Central memory CD8-positive, alpha-beta T cell (primary cell): ENCODE measurements at regions not wholly inside any gene's neighbourhood (a gene's known extent, or its start where the extent isn't known, plus 50 kb on each side); places are given as distances from the start of the nearest gene placed in this dataset.

ENCODE experiments used
- ATAC-seq: fragments of 150-1000 bp; cut with Tn5 transposase; replicated peaks from 2 replicates; pipeline ENCODE4 v1.10.0; 2022; ENCODE audit warnings: mild to moderate bottlenecking, moderate FRiP score, moderate number of reproducible peaks; ENCODE audit not compliant: poor library complexity, severe bottlenecking; ENCODE audit errors: extremely low read depth
- DNase-seq, 2 donors: peaks; one replicate each; pipeline ENCODE4 v3.0.0; 2021; ENCODE audit warnings: low spot score in 2 of 2
- H3K27ac Mint-ChIP-seq: one replicate; pipeline ENCODE4 v1.8.0; 2022; ENCODE audit warnings: low read depth, mild to moderate bottlenecking, moderate library complexity, mixed read lengths
- H3K27me3 Mint-ChIP-seq: one replicate; pipeline ENCODE4 v1.8.0; 2022; ENCODE audit warnings: mixed read lengths
- H3K36me3 Mint-ChIP-seq: one replicate; pipeline ENCODE4 v1.8.0; 2022; ENCODE audit warnings: mild to moderate bottlenecking, moderate library complexity, mixed read lengths; ENCODE audit not compliant: insufficient read depth
- H3K4me1 Mint-ChIP-seq: one replicate; pipeline ENCODE4 v1.8.0; 2022; ENCODE audit warnings: mixed read lengths
- H3K4me3 Mint-ChIP-seq: one replicate; pipeline ENCODE4 v1.8.0; 2022; ENCODE audit warnings: mild to moderate bottlenecking, moderate library complexity, mixed read lengths
- H3K9me3 Mint-ChIP-seq: one replicate; pipeline ENCODE4 v1.8.0; 2022; ENCODE audit warnings: mixed read lengths

- Mint-ChIP-seq H3K4me1 (peaks cover 21% of the 10 kb centered on the region), H3K27ac (no peak overlapping the region), H3K4me3 (no peak overlapping the region), H3K9me3 (no peaks in the 10 kb centered on the region), H3K36me3 (no peaks in the 10 kb centered on the region), H3K27me3 (no peaks in the 10 kb centered on the region)
- DNase-seq: no peak
- no peak for ATAC-seq
These were observed 69.2 kb downstream of the PLEKHG1 start for GRCh38 chr6:150668900-150669302.

DNA sequence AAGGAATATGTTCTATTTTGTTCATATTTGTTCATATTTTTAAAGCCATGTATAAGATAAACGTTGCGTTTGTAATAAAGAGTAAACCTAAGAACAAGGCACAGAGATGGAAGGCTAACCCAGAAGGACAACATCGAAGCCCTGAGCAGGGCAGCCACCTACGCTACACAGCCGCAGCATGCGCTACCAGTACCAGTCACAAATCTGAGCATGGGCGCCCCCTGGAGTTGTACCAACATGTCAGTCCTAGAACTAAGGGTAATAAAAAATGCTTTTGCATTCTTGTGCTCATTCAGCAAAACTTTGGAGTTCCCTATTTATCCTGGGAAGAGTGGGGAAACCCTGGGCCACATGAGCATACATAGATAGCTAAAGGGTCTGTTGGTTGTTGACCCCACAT lies 70.6 kb downstream of the PLEKHG1 start:
- DNase-seq (no peak), ATAC-seq (no peak)
- no peaks in the 10 kb centered on the region for H3K27me3 Mint-ChIP-seq
- H3K4me1 Mint-ChIP-seq: peaks cover 19% of the 10 kb centered on the region
- no peak overlapping the region for H3K4me3 Mint-ChIP-seq
- H3K36me3 Mint-ChIP-seq: no peaks in the 10 kb centered on the region
- no peaks in the 10 kb centered on the region for H3K9me3 Mint-ChIP-seq
- H3K27ac Mint-ChIP-seq: no peak overlapping the region

DNA sequence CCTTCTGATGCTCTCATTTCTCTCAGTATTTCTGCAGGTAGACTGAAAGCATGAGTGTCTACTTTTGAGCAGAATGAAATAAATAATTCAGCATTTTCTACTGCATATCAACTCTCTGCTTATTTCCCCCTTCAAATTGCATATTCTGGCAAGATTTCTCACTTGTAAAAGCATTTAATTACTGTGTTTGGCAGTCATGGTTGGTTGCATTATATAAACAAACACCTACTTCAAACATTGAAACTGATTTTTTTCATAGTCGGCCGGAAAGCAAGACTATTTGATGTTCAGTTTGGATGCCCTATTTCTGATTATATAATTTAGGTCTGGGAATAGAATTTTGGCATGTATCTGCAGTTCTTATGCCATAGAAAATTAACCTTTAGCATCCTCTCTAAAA lies 73.1 kb downstream of the PLEKHG1 start:
- DNase-seq (no peak), ATAC-seq (no peak)
- Mint-ChIP-seq H3K27me3 (no peaks in the 10 kb centered on the region), H3K4me3 (no peak overlapping the region), H3K9me3 (no peaks in the 10 kb centered on the region), H3K4me1 (peaks cover 6% of the 10 kb centered on the region), H3K27ac (no peak overlapping the region), H3K36me3 (peaks cover 2% of the 10 kb centered on the region)

DNA sequence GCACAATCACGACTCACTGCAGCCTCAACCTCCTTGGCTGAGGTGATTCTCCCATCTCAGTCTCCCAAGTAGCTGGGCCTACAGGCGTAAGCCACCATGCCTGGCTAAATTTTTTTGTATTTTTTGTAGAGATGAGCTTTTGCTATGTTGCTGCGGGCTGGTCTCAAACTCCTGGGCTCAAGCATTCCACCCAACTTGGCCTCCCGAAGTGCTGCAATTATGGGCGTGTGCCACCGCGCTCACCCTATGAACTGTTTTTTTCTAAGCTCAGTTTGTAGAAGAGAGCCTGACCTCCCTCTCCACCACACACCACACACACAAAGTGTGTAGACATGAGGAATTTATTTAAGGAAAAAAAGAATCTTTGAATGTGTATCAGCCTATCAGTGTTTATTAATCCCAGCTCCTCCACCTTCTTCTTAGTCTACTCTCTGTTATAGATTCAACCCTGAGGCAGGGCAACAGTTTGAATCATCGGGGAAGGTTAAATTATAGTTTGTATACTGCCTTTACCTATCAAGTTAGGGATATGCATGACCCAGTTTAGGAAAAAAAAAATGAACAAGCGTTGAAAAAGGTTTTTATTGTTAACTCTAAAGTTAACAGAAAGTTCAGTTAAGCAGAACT lies 74.1 kb downstream of the PLEKHG1 start:
- Mint-ChIP-seq H3K4me1 (no peaks in the 10 kb centered on the region), H3K36me3 (peaks cover 2% of the 10 kb centered on the region), H3K27me3 (no peaks in the 10 kb centered on the region), H3K4me3 (no peak overlapping the region), H3K9me3 (no peaks in the 10 kb centered on the region), H3K27ac (no peak overlapping the region)
- ATAC-seq (no peak), DNase-seq (no peak)

GRCh38 chr6:150676344-150676743 lies 76.7 kb downstream of the PLEKHG1 start:
- DNase-seq (no peak), ATAC-seq (no peak)
- Mint-ChIP-seq H3K9me3 (no peaks in the 10 kb centered on the region), H3K4me1 (no peaks in the 10 kb centered on the region), H3K27me3 (no peaks in the 10 kb centered on the region), H3K4me3 (no peak overlapping the region), H3K27ac (no peak overlapping the region), H3K36me3 (peaks cover 4% of the 10 kb centered on the region)

DNA sequence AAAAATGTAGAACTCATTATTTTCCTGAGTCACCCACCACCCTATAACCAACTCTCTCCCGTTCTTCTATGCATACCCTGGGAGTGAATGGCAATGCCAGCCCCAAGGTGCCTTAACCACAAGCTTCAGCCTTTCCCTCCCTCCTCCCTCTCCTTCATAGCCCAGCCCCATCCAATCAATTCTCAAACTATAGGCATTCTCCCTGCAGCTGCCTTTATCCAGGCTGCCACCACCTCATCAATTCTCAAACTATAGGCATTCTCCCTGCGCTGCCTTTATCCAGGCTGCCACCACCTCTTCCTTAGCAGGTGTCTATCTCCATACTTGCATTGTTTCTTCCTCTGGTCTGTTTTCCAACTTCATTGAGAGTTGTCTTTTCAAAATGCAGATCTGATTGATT lies 77.1 kb downstream of the PLEKHG1 start:
- H3K4me3 Mint-ChIP-seq: no peak overlapping the region

DNA sequence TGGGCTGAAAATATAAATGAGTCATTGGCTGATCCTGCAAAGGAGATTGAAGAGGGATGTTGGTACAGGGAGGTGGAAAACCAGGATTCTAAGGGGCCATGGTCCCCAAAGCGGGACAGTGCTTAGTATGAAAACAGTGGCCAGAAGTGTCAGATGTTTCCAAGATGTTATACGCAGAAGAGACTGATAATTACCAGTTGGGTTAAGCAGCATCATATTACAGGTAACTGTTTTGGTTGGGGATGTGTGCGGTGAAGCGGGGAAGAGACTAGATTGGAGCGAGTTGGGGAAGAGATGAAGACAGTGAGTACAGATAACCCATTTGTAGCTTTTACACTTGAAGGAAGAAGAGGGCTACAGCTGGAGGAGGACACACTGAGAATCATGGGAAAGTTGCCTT lies 80.8 kb downstream of the PLEKHG1 start:
- Mint-ChIP-seq H3K27ac (no peak overlapping the region), H3K9me3 (no peaks in the 10 kb centered on the region), H3K4me3 (no peak overlapping the region), H3K36me3 (peaks cover 4% of the 10 kb centered on the region), H3K27me3 (no peaks in the 10 kb centered on the region), H3K4me1 (peaks cover 5% of the 10 kb centered on the region)
- no peak for DNase-seq
- ATAC-seq: no peak

More for the DNA sequence above, 77.1 kb downstream of the PLEKHG1 start:
- no peak for ATAC-seq
- Mint-ChIP-seq H3K36me3 (peaks cover 4% of the 10 kb centered on the region), H3K27ac (no peak overlapping the region), H3K9me3 (no peaks in the 10 kb centered on the region), H3K27me3 (no peaks in the 10 kb centered on the region), H3K4me1 (peaks cover 1% of the 10 kb centered on the region)
- DNase-seq: no peak

DNA sequence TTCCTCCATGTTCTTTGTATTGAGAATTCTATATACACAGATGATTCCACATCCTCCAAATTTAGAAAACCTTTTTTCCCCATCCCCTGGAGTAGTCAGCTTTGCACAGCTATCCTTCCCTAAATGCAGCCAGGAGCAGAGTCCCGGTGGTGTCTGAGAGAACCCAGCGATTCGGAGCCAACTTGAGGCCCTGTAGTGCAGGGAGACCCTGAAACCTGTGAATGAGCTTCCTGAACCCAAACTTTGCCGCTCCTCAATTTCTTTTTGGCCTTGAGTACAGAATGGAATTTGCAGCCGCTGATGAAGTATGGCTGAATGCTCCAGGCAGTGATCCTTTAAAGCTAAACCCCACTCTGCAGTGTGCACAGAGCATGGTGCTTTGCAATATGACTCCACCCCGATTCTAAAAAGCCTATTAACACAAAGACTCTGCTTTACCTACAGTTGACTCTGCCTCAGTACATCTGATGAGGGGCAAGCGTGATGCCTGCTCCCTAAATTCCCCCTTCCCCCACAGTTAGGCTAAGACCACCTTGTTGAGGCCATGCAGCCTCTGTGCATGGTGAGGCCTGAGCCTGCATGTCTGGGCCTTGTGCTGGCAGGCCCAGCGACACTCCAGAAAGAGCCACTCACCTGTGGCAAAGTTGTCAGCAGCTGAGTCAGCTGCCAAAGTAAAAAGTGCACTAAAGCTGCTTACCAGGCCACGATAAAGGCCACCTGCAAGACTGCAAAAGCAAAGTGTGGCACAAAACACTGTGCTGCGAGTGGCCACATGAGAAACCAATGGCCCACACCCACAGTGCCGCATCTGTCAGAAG lies 82.1 kb downstream of the PLEKHG1 start:
- DNase-seq (no peak), ATAC-seq (no peak)
- Mint-ChIP-seq H3K27ac (no peak overlapping the region), H3K4me1 (peaks cover 5% of the 10 kb centered on the region), H3K27me3 (no peaks in the 10 kb centered on the region), H3K4me3 (no peak overlapping the region), H3K36me3 (peaks cover 4% of the 10 kb centered on the region), H3K9me3 (no peaks in the 10 kb centered on the region)

DNA sequence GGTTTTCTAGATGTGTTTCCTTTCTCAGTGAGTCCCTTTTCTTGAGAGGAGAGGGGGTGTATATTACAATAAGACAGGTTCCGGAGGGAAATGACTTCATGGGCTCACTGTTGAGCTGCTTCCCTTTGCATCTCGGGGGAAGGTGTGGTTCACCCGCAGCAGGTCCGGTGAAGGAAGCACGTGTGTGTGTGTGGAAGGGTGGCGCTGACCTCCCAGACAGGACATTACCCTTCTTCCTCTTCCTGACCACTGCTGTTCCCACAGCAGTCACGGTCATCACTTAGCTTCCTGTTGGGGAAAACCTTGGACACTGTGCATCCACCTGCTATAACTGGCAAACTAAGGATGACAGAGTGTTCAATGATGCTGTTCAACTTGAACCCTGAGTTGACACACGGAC lies 83.6 kb downstream of the PLEKHG1 start:
- Mint-ChIP-seq H3K4me1 (peaks cover 5% of the 10 kb centered on the region), H3K27ac (no peak overlapping the region), H3K36me3 (peaks cover 2% of the 10 kb centered on the region), H3K4me3 (no peak overlapping the region), H3K9me3 (no peaks in the 10 kb centered on the region), H3K27me3 (no peaks in the 10 kb centered on the region)
- ATAC-seq: no peak
- DNase-seq: no peak

GRCh38 chr6:150684161-150684560 lies 84.5 kb downstream of the PLEKHG1 start:
- no peaks in the 10 kb centered on the region for H3K9me3 Mint-ChIP-seq
- H3K4me1 Mint-ChIP-seq: peaks cover 5% of the 10 kb centered on the region
- H3K27ac Mint-ChIP-seq: no peak overlapping the region
- no peaks in the 10 kb centered on the region for H3K27me3 Mint-ChIP-seq
- no peak for DNase-seq
- H3K36me3 Mint-ChIP-seq: peaks cover 2% of the 10 kb centered on the region
- no peak for ATAC-seq
- H3K4me3 Mint-ChIP-seq: no peak overlapping the region

DNA sequence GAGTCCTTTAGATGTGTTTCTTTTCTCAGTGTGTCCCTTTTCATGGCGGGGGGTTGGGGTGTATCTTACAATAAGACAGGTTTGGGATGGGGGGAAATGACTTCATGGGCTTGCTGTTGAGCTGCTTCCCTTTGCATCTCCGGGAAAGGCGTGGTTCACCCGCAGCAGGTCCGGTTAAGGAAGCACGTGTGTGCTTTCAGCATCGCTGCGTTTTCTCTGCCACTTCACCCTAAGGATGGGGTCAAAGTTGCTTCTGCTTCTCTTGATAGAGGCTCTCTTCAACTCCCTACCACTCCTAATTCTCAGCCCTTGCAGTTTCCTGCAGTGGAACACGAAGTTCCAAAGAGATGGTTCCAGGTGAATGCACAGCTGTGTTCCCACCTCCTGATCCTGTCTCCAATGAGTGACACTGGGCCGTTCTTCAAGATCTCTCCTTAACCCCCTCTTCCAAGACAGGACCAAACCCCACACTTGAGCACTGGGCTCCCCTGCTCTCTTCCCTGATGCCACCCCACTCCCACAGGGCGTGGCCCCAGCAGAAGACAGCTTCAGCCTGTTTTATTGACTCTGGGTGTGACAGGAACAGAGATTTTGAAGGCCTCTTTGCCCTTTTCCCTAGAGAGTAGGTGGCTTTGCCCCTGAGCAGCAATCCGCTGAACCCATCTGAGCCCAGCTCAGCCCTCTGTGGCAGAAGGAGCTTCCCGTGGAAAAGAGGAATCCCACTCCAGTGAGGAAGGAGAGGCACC lies 85.2 kb downstream of the PLEKHG1 start:
- Mint-ChIP-seq H3K4me3 (no peak overlapping the region), H3K36me3 (peaks cover 2% of the 10 kb centered on the region), H3K27me3 (no peaks in the 10 kb centered on the region), H3K27ac (peak overlapping the region; percentile 72), H3K9me3 (no peaks in the 10 kb centered on the region), H3K4me1 (peaks cover 5% of the 10 kb centered on the region)
- ATAC-seq (no peak), DNase-seq (no peak)

DNA sequence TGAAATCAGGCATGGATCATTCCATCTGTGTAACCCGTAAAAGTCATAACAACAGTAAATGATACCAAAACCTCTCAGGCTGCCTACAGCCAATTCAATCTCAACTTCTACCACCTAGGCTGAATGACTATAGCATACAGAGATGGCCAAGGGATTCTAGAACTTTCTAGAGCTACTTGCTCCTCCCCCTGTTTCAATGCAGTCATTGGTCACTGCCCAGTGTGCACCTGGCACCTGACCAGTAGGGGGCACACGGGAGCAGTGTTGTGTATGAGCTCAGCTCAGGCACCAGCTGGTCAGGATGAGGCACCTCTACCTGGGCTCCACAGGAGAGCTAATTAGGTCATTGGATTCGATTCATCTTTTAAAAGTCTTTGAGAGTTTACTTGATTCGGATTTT lies 86.2 kb downstream of the PLEKHG1 start:
- peaks cover 5% of the 10 kb centered on the region for H3K4me1 Mint-ChIP-seq

DNA sequence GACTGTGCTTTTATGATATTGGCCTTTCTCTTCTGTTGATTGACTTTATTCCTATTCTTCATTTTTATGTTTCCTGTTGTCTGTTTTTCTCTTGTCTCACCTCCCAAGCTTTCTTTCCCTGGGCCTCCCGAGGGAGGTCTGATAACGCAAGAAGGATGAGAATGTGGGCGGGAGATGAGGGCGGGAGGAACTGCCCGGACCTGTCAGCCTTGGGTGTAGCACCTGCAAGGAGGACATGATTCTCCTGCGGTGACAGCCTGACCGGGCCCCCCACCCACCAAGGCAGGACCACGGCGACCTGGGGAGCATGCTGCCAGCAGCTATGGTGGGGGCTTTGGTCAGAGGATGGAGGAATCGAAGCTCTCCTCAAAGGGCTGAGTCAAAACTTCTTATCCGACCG lies 86.9 kb downstream of the PLEKHG1 start:
- DNase-seq: no peak
- H3K27ac Mint-ChIP-seq: no peak overlapping the region
- H3K36me3 Mint-ChIP-seq: no peaks in the 10 kb centered on the region
- H3K4me3 Mint-ChIP-seq: no peak overlapping the region
- no peak for ATAC-seq
- no peaks in the 10 kb centered on the region for H3K27me3 Mint-ChIP-seq
- peaks cover 5% of the 10 kb centered on the region for H3K4me1 Mint-ChIP-seq
- H3K9me3 Mint-ChIP-seq: no peaks in the 10 kb centered on the region

More for the DNA sequence above, 86.2 kb downstream of the PLEKHG1 start:
- Mint-ChIP-seq H3K4me3 (no peak overlapping the region), H3K27me3 (no peaks in the 10 kb centered on the region), H3K36me3 (no peaks in the 10 kb centered on the region), H3K9me3 (no peaks in the 10 kb centered on the region), H3K27ac (no peak overlapping the region)
- ATAC-seq (peak; percentile 73), DNase-seq (no peak)
